Left lobe of liver (tissue), 2 donors: ENCODE measurements at regions not wholly inside any gene's neighbourhood (a gene's known extent, or its start where the extent isn't known, plus 50 kb on each side); places are given as distances from the start of the nearest gene placed in this dataset.

Source experiments
- ATAC-seq: fragments of 200-7000 bp; cut with Tn5 transposase; one replicate; pipeline ENCODE4 v1.9.1; 2020; ENCODE audit warnings: mild to moderate bottlenecking, moderate library complexity
- DNase-seq: peaks from one replicate; pipeline ENCODE4 v3.0.0-alpha.2; 2020; ENCODE audit warnings: low spot score
- donor health status: DM: no; HTN: no; CAD: no; lungs with moderate emphysema.
- donor health status: DM: no; HTN: yes; CAD: no.

DNA sequence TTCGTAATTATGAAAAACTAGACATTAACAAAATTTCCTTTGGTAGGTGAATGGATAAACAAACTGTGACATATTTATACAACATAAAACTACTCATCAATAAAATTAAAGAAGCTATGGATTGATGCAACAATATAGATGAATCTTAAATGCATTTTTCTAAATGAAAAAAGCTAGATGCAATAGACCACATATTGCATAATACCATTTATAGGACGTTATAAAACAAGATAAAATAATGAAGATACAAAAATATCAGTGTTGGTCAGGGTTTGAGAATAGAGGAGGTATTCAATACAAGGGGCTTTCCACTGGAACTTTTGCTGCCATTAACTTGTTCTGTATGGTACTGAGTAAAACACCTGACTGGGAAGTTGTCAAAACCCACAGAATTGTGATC is 314.4 kb downstream of the GRB14 start:
- ATAC-seq (no peak), DNase-seq (no peak)

DNA sequence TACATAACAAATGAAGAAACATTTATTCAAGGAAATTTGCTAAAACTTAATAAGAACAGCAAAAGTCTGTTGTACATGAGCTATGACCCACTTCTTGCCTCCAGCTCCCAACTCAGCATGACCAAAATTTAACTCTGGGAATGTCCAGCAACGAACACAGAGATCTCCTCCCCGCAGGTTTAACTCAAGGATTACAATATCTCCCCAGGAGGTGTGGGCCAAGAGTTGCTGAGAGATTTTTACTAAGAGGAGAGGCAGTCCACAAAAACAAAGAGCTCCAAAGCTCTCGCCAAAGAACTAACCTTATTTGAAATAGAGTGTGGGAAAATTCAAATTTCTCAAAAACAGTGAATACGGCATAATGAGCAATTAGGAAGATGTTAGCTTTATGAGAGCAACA is 318.5 kb downstream of the GRB14 start:
- DNase-seq: no peak
- no peak for ATAC-seq

DNA sequence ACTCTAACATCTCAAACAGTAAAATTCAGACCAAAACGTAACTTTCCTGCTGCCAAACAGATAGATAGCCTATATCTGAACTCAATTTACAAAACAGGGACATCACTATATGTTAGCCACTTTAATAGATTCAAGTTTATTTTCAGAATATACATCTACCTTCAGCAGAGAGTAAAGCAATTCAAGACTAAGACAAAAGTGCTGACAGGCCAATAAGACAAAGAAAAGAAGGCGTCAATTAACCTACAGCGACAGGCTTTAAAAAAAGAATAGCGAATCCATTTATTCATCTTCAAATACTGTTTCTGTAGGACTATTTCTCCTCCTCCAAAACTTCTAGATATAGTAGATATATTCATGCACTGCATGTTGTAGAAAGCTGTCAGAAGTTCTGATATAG is 333.0 kb downstream of the GRB14 start:
- DNase-seq: no peak

DNA sequence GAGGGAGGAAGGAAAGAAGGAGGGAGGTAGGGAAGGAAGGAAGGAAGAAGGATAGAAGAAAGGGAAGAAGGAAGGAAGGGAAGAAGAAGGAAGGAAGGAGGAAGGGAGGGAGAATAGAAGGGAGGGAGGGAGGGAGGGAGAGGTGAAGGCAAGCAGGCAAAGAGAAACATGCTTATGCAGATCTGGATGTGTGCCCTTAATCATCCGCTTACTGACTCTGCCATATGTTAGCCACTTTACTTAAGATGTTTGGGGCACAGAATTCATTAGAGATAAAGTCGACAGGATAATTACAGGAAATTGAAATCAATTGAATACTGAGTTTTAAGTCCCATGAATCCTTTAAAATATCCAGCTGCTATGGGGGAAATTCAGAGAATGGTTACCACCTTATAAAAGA is 334.2 kb downstream of the GRB14 start:
- no peak for ATAC-seq
- no peak for DNase-seq

More for the DNA sequence above, 333.0 kb downstream of the GRB14 start:
- ATAC-seq: no peak

DNA sequence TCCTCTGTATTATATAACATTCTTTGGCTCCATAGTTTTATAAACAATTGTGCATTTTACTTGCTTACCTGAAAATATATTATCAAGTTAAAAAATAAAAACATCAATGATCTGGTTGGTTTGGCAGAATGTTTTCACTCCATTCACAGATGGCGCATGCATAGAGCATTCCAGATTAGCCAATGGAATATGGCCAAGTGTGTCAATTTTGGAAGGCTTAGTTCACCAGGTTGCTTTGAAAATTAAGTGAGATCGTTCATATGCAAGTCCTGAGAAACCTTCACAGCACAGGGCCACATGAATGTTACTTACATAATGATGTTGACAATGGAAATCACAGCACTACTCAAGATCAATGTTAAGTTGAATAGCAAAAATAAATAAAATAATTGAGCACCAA is 335.7 kb downstream of the GRB14 start:
- ATAC-seq (no peak), DNase-seq (no peak)

DNA sequence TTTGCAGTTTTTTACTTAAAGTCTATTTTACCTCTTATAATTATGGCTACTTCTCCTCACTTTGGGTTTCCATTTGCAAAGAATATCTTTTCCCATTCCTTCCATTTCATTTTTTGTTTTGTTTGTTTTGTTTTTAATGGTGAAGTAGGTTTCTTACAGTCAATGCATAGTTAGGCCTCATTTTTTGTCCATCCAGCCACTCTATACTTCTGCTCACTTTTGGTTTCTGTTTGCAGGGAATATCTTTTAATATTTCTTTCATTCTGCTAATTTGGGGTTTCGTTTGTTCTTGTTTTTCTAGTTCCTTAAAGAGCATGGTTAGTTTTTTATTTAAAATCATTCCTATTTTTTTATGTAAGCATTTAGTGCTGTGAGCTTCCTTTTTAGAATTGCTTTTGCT is 339.4 kb downstream of the GRB14 start:
- ATAC-seq (no peak), DNase-seq (no peak)

DNA sequence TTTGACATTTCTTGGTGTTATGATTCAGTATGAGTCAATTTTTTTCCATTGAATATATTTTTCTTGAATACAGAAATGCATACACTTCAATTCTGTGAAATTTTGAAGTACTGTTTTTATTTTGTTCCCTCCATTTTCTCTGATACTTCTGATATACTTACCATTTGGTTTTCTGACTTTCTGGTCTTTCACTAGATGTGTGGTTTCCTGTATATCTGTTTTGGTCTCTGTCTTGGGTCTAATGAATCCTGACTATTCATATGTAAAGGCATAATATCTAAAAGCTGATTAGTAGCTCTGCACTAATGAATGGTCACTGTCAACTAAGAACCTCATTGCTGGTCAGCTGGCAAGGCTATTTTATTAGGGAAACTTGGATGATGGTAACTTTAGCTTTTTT is 345.6 kb downstream of the GRB14 start:
- ATAC-seq: no peak
- DNase-seq: no peak

DNA sequence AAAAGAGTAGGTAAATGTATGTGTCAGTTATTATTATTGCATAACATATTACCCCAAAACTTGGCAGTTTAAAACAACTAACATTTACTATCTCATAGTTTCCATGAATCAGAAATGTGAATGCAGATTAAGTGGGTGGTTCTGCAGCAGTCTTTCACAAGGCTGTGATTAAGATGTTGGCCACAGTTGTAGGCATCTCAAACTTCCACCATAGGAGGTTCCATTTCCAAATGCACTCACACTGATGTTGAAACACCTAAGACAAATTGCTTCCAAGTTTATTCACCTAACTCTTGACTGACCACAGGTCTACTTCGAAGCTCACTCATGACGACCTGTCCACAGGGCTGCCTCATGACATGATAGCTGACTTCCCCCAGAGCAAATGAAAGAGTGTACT is 360.8 kb downstream of the GRB14 start:
- ATAC-seq (no peak), DNase-seq (no peak)

DNA sequence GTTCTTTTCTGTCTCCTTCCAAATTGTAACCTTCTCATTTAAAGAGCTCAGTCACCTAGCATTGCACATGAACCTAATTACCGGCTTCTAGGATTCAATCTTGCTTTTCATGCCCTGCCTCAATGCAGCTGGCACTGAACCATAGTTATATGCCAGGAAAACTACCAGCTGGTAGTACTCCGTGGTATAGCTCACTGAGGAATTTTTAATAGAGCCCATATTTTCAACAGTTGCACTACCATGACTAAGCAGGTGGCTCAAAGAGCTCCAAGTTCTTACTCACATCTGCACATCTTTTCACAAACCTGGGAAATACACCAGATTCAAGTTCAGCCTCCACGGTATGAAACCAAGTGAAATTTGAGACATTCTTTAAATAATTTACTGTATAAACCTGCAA is 363.5 kb downstream of the GRB14 start:
- ATAC-seq: no peak
- DNase-seq: no peak

DNA sequence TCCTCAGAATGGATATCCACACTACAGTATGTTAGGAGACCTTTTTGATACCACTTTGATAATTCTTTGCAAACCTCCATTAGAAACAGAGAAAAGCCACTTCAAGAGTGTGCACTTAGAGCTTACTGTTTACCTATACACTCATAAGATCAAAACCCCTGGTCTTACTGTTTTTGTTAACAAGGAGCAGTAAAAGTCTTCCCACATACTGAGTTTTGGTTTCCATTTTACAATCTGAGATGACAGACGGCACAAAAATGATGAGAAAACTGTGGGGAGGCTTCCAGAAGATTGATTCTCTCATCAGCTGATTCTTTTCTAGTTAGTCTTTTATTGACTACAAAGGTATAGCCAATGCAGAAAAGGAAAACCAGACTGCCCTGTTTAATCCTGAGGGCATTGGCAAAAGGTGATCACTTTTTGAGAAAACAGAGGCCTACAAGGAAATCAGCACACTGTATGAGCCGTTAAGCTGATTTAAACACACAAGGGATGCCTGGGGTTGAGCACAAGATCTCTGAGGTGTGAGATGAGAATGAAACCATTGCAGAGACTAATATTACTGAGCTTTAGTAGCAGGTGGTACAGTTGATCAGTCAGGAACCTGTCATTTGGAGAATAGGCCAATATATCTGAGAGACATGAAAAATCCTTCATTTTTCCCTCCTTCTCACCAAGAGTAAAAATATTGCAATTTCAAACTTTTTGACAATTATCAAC is 368.6 kb downstream of the GRB14 start:
- DNase-seq (no peak), ATAC-seq (no peak)

DNA sequence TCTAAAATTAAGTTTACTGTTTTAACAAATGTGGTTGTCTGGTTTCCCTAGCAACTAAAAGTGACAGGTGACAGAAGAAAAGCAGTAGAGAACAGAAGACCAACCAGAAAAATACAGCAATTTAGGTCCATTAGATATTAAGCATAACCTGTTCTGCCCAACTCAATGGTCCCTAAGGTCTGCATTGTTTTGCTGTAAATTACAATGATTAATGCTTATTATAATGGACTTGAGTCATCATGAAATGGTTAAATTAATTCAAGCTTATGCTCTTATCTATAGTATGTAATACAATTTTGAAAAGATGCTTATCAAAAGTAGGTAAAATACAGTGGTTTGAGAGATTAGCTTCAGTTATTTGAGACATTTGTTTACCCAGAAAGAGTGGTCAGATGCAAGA is 378.0 kb downstream of the GRB14 start:
- no peak for DNase-seq
- ATAC-seq: no peak

DNA sequence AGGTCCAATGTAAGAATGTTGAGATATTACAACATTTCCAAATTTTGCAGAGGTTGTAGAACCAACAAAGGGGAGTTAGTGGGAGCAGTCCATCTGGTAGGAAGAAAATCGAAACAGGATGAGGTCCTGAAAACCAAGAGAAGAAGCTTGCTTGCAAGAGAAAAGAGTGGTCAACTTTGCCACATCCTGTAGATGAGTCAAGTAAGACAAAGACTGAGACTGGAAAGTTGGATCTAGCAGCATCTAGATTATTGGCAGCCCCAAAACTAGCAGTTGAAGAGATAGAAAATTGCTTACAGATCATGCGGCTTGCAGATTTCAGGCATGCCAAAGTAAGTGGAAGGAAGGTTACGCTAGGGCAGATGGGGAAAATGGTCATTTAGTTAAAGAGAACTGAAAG is 378.9 kb downstream of the GRB14 start:
- DNase-seq: no peak
- no peak for ATAC-seq

DNA sequence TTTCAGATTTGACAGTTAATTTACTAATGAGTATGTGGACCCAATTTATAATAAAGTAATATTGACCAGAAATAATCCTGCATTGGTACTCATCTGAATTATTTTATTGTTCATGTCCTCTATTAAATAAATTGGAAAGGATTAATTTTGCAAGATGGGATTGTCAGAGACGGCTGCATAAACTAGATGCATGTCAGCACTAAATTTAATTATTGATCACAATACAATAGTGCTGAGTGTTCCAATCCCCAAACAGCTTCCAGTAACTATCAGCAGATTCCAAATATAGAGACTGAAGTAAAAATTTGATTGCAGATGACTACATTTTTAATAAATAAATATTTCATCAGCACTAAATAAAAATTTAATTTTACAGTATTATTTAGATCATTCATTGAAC is 387.2 kb downstream of the GRB14 start:
- DNase-seq: no peak
- no peak for ATAC-seq

DNA sequence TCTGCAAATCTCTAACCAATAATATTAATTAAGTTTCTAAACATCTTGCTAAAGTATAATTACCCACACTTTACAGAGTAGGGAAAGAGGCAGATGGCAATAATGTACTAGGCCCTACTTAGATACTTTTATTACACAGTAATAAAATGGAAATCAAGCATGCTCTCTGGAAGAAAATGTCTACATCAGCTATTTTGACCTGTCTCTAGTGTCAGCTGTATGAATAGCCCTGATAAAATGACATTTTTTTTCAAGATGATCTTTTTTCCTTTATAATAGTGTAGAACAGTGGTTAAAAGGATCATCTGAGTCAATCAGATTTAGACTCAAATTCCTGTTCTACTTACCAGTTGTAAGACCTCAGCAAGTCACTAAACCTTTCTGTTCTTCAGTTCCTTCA is 397.3 kb downstream of the GRB14 start:
- DNase-seq: no peak
- ATAC-seq: no peak

DNA sequence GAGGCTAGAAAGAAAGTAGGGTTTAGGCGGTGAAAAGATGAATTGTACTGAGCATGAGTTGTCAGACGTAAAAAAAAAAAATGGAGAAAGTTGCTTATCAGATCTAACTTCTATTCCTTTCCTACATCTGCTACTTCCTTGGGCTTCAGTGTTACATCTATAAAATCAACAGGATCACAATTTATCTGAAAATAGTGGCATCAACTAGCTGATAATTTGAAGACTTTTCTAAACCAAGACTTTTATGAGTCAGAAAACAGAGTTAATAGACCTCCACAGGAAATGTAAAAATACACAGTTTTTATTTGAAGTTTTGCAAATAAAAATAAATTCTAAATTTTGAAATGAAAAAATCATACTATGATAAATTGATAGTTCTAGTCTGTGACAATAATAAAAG is 399.8 kb downstream of the GRB14 start:
- no peak for DNase-seq
- no peak for ATAC-seq

DNA sequence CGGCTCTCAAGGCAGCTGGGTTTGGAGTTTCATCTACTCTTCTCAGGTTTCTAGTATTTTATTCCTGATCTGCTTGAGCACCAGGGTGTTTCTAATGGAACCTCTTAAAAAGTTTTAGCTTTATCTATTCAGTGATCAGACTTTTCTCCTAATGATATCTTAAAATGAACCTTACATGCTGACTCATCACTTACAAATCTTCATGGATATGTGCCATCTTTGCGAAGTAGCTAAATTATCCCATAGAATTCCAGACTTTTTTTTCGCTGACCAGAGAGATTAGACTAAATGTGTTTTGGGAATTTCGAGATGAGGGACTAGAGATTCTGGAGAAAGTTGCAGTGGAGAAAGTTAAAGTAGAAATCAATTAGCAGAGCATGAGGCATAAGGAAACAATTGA is 401.0 kb downstream of the GRB14 start:
- no peak for ATAC-seq
- no peak for DNase-seq

DNA sequence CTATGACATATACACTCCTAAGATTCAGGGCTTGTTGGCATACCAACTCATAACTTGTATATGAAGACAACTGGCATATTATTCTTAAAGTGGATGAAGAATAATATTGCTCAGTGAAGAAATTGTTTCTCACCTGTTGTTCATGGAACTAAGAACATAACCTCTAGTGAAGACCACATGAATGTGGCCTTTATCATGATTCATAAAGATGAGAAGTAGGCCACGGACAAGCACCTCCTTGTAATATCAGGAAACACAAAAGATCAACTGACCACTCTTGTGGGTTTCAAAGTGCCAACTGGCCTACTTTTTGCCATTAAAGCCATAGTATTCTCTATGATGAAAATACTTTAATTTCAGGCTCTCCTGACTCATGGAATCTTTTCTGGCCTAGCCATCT is 407.4 kb downstream of the GRB14 start:
- no peak for DNase-seq
- no peak for ATAC-seq

DNA sequence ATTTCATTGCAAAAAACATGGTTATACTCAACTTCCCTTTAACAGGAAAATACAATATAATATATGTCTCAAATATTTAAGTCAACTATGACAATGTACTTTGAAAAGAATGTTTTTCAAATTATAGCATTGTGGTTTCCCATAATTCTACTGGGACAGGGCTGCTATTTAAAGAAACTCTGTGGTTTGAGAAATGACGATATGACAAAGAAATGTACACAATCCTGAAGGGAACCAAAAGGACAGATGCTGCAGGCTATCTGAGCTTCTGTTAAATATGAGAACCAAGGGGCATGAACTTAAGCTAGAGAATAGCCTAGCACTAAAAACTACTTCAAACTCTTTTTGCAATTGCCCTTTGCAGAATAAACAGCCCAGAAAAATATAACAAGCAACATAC is 415.9 kb downstream of the GRB14 start:
- DNase-seq (no peak), ATAC-seq (no peak)

DNA sequence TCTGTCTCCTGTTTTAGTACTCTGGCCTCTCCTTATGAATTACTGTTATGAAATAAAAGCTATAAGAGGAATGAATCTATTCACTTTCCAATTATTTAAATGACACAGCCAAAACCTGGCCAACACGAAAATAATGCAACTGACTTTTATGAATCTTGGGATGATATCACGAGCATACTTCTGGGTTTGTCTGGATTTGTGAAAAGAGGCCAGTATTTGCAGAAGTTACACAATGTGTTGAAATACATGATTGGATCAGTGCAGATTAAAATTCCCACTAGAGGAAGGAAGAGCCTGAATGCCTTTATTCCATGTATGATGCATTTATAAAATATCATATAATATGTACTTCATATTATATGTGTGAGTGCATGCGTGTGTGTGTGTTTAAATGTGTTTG is 418.2 kb downstream of the GRB14 start:
- DNase-seq (no peak), ATAC-seq (no peak)

DNA sequence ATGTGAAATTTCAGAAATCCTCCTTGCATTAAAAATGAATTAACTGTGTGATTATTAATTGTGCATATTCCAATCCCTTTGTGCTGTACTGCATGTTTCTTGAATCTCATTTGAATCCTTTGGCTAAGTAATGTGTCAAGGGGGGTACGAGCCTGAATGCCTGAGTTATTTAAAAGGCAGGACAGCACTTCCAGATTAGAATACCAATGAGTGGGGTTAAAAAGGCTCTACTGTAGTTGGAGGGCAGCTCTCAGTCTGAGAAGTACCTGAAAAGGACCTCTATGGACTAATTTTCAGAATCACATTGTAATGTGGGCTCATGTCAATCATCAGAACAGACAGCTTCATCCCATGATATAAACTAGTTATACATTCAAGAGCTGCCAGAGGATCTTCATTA is 423.0 kb downstream of the GRB14 start:
- no peak for DNase-seq
- no peak for ATAC-seq

DNA sequence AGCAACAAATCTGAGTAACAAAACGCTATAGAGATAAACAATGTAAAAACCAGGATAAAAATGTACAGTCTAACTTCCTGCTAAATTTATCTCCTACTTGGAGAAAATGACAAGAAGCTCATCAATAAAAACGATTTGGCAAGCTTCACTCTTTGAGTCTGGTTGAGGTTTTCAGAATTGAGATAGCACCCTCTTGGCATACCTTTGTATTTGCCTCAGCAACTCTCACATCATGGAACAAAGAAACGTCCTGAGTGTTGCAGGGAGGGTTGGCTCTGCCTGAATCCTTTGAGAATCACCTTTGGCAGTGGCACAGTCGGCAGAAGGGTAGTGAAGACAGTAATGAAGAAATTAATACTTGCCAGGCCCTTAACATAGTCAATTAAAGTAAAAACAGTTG is 430.6 kb downstream of the GRB14 start:
- DNase-seq: no peak
- ATAC-seq: no peak

DNA sequence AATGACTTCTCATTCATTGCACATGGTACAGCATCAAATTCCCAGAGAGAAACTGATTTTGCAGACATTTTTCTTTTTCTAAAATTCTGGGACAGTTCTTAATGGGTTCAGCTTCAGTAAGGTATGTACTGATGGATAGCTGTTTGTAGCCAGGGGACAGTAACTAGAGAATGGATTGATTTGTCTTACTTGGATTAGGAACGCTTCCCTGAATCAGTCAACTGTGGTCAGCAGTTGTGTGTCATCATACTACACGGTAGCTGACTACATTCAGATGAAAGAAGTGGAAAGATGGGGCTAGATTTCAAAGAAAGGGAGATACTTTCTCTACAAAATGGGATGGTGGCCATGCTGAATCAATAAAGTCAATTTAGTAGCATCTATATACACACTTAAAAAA is 431.4 kb downstream of the GRB14 start:
- no peak for DNase-seq

DNA sequence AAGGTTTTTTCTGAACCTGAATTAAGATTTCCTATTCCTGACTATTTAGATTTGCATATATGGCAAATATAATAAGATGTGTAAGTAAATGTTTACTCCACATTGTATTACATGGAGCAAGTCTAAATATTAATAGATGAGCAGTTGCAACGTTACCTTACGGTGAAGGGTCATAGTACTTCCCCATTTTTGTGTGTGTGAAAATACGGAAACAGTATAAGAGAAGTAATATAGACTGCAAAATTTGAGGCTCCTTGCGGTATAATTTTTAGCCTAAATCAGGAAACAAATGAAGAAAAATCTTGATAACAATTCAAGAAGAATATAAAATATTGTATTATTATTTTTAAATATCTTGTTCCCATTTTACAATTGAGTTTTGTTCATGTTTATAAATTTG is 434.2 kb downstream of the GRB14 start:
- DNase-seq: no peak
- ATAC-seq: no peak

More for the DNA sequence above, 431.4 kb downstream of the GRB14 start:
- ATAC-seq: no peak

DNA sequence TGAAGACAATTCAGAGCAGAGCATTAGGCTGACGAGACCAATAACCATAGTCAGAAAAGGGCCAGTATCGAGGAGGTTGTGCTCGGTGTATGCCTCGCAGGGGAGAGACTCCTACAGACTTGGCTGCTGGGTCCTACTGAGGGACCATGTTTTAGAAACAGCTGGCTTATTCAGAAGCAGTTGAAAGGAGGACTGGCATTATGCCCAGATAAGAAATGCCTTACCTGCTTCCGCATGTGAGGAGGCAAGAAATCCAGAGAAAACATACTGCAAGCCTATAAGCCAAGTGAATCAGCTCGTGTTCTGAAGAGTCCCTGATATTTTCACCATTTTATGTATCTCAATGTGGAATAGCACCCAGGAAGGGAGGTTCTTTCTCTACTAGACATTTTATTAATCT is 434.7 kb downstream of the GRB14 start:
- DNase-seq (no peak), ATAC-seq (no peak)
